Calu3 (cell line): ENCODE measurements at regions not wholly inside any gene's neighbourhood (a gene's known extent, or its start where the extent isn't known, plus 50 kb on each side); places are given as distances from the start of the nearest gene placed in this dataset.

ENCODE experiments used
- BruUV-seq: library from RNA; stranded (reverse); fragments of 400-500 nt; replicated peaks from 2 replicates; lab custom pipeline; 2021; lab: Mats Ljungman, UMichigan
- CTCF ChIA-PET: fragments of 300-600 bp; sonication (Branson Sonifier 250); formaldehyde crosslinking; loops from one replicate; lab custom pipeline; 2022; ENCODE audit warnings: antibody characterized with exemption; lab: Charles Lee
- DNase-seq: peaks from one replicate; pipeline ENCODE4 v3.0.0; 2022
- H3K27ac Mint-ChIP-seq: one replicate; pipeline ENCODE4 v1.8.0; 2022; ENCODE audit warnings: mixed read lengths; ENCODE audit not compliant: unreplicated experiment
- H3K27me3 Mint-ChIP-seq: one replicate; pipeline ENCODE4 v1.8.0; 2022; ENCODE audit warnings: mixed read lengths; ENCODE audit not compliant: unreplicated experiment
- H3K36me3 Mint-ChIP-seq: one replicate; pipeline ENCODE4 v1.8.0; 2022; ENCODE audit warnings: mild to moderate bottlenecking, moderate library complexity, mixed read lengths; ENCODE audit not compliant: insufficient read depth, unreplicated experiment
- H3K4me1 Mint-ChIP-seq: one replicate; pipeline ENCODE4 v1.8.0; 2022; ENCODE audit warnings: mild to moderate bottlenecking, low read depth, mixed read lengths; ENCODE audit not compliant: unreplicated experiment
- H3K4me3 Mint-ChIP-seq: one replicate; pipeline ENCODE4 v1.8.0; 2022; ENCODE audit warnings: mild to moderate bottlenecking, low read depth, moderate library complexity, mixed read lengths; ENCODE audit not compliant: unreplicated experiment
- H3K9me3 Mint-ChIP-seq: one replicate; pipeline ENCODE4 v1.8.0; 2022; ENCODE audit warnings: low read depth, mixed read lengths; ENCODE audit not compliant: unreplicated experiment
- intact Hi-C: fragments of 100-400 bp; cut with micrococcal nuclease; formaldehyde crosslinking; loops from one replicate; pipeline ENCODE4 v1.10.0; 2022; ENCODE audit not compliant: unreplicated experiment
- TF ChIP-seq, protein P1 (sequence below): fragments of 200-600 bp; IDR thresholded peaks from one replicate; pipeline ENCODE4 v1.8.0; 2022; ENCODE audit warnings: antibody characterized with exemption; ENCODE audit not compliant: unreplicated experiment

DNA sequence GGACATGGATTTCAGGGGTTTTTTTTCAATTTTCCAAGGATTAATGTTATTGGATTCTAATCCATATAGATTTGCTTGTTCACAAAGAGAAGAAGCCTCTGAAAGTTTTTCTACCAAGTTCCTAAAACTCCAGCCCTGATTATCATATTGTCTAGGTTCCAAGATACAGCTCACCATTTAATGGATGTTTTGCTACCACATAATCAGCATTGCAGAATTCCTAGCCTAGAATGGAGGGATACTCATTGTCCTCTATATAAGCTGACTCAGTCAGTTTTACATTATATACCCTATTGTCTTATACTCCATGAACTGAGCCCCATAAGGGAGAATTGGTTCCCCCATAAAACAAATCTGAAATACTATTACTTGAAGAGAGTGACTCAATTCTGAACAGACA is 664.7 kb upstream of the FAM241A start:
- TF ChIP-seq, protein P1, sequence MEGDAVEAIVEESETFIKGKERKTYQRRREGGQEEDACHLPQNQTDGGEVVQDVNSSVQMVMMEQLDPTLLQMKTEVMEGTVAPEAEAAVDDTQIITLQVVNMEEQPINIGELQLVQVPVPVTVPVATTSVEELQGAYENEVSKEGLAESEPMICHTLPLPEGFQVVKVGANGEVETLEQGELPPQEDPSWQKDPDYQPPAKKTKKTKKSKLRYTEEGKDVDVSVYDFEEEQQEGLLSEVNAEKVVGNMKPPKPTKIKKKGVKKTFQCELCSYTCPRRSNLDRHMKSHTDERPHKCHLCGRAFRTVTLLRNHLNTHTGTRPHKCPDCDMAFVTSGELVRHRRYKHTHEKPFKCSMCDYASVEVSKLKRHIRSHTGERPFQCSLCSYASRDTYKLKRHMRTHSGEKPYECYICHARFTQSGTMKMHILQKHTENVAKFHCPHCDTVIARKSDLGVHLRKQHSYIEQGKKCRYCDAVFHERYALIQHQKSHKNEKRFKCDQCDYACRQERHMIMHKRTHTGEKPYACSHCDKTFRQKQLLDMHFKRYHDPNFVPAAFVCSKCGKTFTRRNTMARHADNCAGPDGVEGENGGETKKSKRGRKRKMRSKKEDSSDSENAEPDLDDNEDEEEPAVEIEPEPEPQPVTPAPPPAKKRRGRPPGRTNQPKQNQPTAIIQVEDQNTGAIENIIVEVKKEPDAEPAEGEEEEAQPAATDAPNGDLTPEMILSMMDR: no peak
- BruUV-seq: no TSS peak
- intact Hi-C loops: no loop called here
- CTCF ChIA-PET: no interaction called here
- Mint-ChIP-seq H3K4me1 (no peaks in the 10 kb centered on the region), H3K27ac (no peak overlapping the region), H3K9me3 (peaks cover 2% of the 10 kb centered on the region), H3K27me3 (no peaks in the 10 kb centered on the region), H3K36me3 (no peaks in the 10 kb centered on the region), H3K4me3 (no peak overlapping the region)
- DNase-seq: no peak

DNA sequence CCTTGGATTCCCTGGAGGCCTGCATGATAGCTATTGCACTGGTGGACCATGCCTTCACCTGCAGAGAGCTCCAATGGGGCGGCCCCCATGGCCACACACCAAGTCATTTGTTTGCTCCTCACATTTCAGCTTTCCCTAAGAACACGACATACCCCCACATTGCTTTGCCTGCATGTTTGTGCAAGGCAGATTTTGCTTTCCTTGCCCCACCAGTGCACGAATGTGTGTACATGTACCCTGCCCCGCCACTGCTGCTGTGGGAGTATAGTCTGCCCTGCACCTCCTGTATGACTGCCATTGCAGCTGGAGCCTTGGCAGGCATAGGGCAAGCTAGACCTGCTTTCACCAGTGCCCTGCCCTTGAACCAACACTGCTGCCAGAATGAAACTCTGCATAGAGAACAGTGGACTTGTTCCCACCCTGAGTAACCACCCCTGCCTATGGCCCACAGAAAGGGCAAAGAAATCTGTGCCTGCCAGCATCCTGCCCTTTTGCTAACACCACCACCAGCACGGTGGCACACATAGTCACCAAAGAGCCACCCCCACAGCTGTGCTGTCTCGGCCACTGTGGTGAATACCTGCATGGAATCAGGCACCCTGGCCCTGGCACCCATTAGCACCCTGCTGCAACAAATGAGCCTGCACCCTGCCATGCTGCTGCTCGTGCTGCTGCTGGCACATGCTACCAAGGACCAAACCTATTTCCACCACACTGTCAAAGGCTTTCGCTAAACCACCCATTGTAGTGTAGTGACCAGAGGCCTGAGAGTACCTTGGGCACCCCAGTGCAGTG is 661.7 kb upstream of the FAM241A start:
- Mint-ChIP-seq H3K27ac (no peak overlapping the region), H3K36me3 (no peaks in the 10 kb centered on the region), H3K4me3 (no peak overlapping the region), H3K27me3 (no peaks in the 10 kb centered on the region), H3K4me1 (no peaks in the 10 kb centered on the region), H3K9me3 (peaks cover 2% of the 10 kb centered on the region)
- CTCF ChIA-PET: no interaction called here
- TF ChIP-seq, protein P1: no peak
- no TSS peak for BruUV-seq
- intact Hi-C loops: no loop called here
- DNase-seq: no peak

DNA sequence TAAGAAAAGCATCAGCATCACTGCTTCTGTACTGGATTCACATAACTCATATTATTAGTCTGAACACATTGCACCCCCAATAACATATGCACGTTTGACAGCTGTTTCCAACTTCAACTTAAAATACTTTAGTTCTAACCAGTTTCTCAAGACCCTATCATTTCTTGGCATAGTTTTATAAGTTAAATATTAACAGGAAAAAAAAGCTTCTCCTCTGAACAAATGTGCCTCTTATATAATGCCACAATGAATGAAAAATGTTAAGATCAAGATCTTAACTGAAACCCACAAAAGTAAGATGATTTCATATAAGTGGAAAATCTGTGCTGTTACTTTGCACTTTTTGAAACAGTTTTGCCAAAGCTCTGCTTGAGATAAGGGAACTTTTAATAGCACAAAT is 652.8 kb upstream of the FAM241A start:
- Mint-ChIP-seq H3K9me3 (no peaks in the 10 kb centered on the region), H3K27ac (no peak overlapping the region), H3K4me1 (no peaks in the 10 kb centered on the region), H3K4me3 (no peak overlapping the region), H3K36me3 (no peaks in the 10 kb centered on the region), H3K27me3 (no peaks in the 10 kb centered on the region)
- CTCF ChIA-PET: no interaction called here
- DNase-seq: no peak
- intact Hi-C loops: no loop called here
- TF ChIP-seq, protein P1: no peak
- BruUV-seq: no TSS peak

DNA sequence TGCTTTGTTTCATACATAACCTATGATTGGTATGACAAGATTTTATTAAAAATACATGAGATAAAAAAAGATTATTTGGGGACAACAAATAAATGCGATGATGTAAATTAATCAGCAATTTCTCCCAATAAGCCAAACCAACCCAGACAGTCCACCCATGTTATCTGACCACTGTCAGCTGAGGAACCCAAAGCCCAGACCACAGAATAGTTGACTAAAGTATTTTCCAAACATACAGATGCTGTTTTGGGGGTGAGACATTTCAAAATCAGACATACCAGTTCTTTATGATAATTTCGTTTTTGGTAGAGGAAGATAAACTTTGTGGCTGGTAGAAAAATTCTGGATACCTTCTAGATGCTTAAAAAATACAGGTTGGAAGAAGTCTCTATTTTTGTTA is 650.8 kb upstream of the FAM241A start:
- DNase-seq: no peak

More for the DNA sequence above, 650.8 kb upstream of the FAM241A start:
- TF ChIP-seq, protein P1: no peak
- H3K4me3 Mint-ChIP-seq: no peak overlapping the region
- no peaks in the 10 kb centered on the region for H3K36me3 Mint-ChIP-seq
- no peak overlapping the region for H3K27ac Mint-ChIP-seq
- no peaks in the 10 kb centered on the region for H3K9me3 Mint-ChIP-seq
- H3K4me1 Mint-ChIP-seq: no peaks in the 10 kb centered on the region
- intact Hi-C loops: no loop called here
- CTCF ChIA-PET: no interaction called here
- H3K27me3 Mint-ChIP-seq: no peaks in the 10 kb centered on the region
- no TSS peak for BruUV-seq
